ENCODE measurements at regions not wholly inside any gene's neighbourhood (a gene's known extent, or its start where the extent isn't known, plus 50 kb on each side); places are given as distances from the start of the nearest gene placed in this dataset.

DNA sequence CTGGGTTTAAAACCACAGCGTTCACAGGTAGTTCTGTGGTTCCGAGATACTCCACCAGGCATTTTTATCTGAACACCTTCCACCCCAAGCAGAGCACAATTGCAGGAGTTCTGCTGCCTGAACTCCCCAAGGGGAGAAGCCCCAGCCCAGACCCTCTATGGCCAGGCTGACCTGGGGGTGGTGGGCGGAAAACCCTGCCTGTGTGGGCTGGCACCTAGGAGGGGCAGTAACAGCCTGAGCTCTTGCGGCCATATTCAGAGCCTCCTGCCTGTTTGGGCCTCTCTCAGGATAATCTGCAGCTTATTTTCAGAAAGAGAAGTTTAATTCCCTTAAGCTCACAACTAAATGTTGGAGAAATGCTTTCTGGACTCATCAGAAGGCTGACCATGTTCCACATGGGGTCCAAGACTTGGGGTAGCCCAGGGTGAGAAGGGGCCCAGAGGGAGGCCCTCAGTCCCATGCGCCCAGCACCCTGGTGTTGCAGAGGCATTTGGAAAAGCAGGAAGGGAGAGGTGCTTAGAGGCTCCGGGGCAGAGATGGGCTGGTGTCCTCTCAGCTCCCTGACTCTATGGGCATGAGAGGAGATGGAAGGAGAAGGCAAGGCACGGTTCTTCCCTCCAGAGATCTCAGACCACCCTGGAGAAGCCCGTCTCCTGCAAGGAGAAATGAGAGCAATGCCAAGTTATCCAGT lies 195.6 kb upstream of the TPM1 start:
- ChIA-PET POLR2A (no interaction called here), CTCF (ENCODE audit: unreplicated experiment) (interaction anchor here (0.6 kb wide), 1 partner anchor 1565 kb away, joined by 3 read pairs; no protein-coding TSS in a partner anchor)
- intact Hi-C loops (cut with micrococcal nuclease; ENCODE audit: unreplicated experiment), result loop anchor here (5.0 kb wide), 1 partner anchor 245 kb away; no protein-coding TSS in a partner anchor
- TF ChIP-seq, protein P1, sequence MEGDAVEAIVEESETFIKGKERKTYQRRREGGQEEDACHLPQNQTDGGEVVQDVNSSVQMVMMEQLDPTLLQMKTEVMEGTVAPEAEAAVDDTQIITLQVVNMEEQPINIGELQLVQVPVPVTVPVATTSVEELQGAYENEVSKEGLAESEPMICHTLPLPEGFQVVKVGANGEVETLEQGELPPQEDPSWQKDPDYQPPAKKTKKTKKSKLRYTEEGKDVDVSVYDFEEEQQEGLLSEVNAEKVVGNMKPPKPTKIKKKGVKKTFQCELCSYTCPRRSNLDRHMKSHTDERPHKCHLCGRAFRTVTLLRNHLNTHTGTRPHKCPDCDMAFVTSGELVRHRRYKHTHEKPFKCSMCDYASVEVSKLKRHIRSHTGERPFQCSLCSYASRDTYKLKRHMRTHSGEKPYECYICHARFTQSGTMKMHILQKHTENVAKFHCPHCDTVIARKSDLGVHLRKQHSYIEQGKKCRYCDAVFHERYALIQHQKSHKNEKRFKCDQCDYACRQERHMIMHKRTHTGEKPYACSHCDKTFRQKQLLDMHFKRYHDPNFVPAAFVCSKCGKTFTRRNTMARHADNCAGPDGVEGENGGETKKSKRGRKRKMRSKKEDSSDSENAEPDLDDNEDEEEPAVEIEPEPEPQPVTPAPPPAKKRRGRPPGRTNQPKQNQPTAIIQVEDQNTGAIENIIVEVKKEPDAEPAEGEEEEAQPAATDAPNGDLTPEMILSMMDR (conservative IDR thresholded peaks at IDR 0.05; ENCODE audit: low read length), result no peak
- TF ChIP-seq EZH2phosphoT487 (IDR thresholded peaks at IDR 0.05; ENCODE audit: borderline replicate concordance, low read depth, low read length), result no peak
- Histone ChIP-seq H3K9me3 (ENCODE audit: low read length) (no peaks in the 10 kb centered on the region), H3K4me1 (ENCODE audit: insufficient read depth, low read length, poor library complexity, severe bottlenecking) (no peaks in the 10 kb centered on the region), H2AFZ (ENCODE audit: low read length) (no peak overlapping the region), H3K4me3 (ENCODE audit: low read depth, low read length, poor library complexity, severe bottlenecking) (no peak overlapping the region), H3K27ac (ENCODE audit: low read depth, low read length, poor library complexity, severe bottlenecking) (no peak overlapping the region), H3K79me2 (ENCODE audit: insufficient read depth, low read depth, low read length) (no peaks in the 10 kb centered on the region), H3K36me3 (ENCODE audit: insufficient read depth, low read length) (no peaks in the 10 kb centered on the region), H3K4me2 (ENCODE audit: low read length) (no peak overlapping the region), H4K20me1 (ENCODE audit: insufficient read depth, low read length) (no peaks in the 10 kb centered on the region), H3K9me2 (ENCODE audit: insufficient read depth, low read length) (no peaks in the 10 kb centered on the region)
- no TSS peak for BruUV-seq (replicated peaks)
- DNase-seq (ENCODE audit: low spot score), result no peak

DNA sequence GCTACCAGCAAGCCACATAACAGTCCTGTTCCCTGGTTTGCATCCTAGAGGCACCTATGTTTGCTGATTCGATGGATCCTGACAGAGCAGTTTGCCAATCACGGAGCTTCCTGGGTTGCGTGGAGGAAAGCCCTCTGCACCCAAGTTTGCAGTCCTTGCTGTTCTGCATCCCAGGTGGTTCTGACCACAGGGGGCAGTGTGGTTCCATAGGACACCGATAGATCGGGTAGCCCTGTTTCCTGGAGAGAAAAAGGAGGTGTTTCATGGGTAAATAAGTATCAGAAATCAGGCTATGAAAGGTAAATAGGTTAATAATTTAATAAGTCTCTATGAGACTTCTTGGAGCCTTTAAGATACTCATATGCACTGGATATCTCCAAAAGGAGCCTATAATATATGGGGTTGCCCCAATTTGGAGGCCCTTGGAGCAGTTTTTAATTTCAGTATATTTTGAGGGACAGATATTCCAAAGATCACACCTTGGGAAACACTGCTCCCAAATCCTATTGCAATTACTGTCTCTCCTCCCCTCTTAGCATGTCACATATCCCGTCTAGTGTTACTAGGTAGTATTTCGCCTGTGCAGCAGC lies 194.6 kb upstream of the TPM1 start:
- ChIA-PET POLR2A (no interaction called here), CTCF (ENCODE audit: unreplicated experiment) (no interaction called here)
- peak; percentile 24 for DNase-seq (ENCODE audit: low spot score)
- no peak for TF ChIP-seq EZH2phosphoT487 (IDR thresholded peaks at IDR 0.05; ENCODE audit: borderline replicate concordance, low read depth, low read length)
- TF ChIP-seq, protein P1 (conservative IDR thresholded peaks at IDR 0.05; ENCODE audit: low read length), result peak; percentile 73
- H3K9me2 ChIP-seq (ENCODE audit: insufficient read depth, low read length), result no peaks in the 10 kb centered on the region
- H3K4me3 ChIP-seq (ENCODE audit: low read depth, low read length, poor library complexity, severe bottlenecking), result no peak overlapping the region
- H3K79me2 ChIP-seq (ENCODE audit: insufficient read depth, low read depth, low read length), result no peaks in the 10 kb centered on the region
- H4K20me1 ChIP-seq (ENCODE audit: insufficient read depth, low read length), result no peaks in the 10 kb centered on the region
- BruUV-seq (replicated peaks), result no TSS peak
- no peaks in the 10 kb centered on the region for H3K9me3 ChIP-seq (ENCODE audit: low read length)
- intact Hi-C loops (cut with micrococcal nuclease; ENCODE audit: unreplicated experiment), result loop anchor here (5.0 kb wide), 1 partner anchor 244 kb away; no protein-coding TSS in a partner anchor
- H3K27ac ChIP-seq (ENCODE audit: low read depth, low read length, poor library complexity, severe bottlenecking), result no peak overlapping the region
- H3K36me3 ChIP-seq (ENCODE audit: insufficient read depth, low read length), result no peaks in the 10 kb centered on the region
- no peaks in the 10 kb centered on the region for H3K4me1 ChIP-seq (ENCODE audit: insufficient read depth, low read length, poor library complexity, severe bottlenecking)
- H2AFZ ChIP-seq (ENCODE audit: low read length), result no peak overlapping the region
- no peak overlapping the region for H3K4me2 ChIP-seq (ENCODE audit: low read length)

DNA sequence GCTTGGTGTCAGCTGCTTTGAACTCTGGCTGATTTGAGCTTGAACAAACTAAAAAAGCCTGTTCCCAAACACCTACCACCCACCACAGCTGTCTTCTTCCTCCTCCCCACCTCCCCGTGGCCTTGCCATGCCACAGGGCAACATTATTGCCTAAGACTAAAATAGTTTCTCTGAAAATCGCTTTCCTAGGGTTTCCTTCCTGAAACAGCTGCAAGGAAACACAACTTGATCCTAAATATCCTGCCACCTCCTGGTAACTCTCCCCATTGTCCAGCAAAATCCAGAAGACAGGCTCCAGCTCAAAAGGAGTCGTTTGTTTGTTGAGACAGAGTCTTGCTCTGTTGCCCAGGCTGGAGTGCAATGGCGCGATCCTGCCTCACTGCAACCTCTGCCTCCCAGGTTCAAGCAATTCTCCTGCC lies 193.9 kb upstream of the TPM1 start:
- ChIA-PET POLR2A (no interaction called here), CTCF (ENCODE audit: unreplicated experiment) (no interaction called here)
- no peak for DNase-seq (ENCODE audit: low spot score)
- Histone ChIP-seq H3K9me3 (ENCODE audit: low read length) (no peaks in the 10 kb centered on the region), H3K9me2 (ENCODE audit: insufficient read depth, low read length) (no peaks in the 10 kb centered on the region), H3K4me2 (ENCODE audit: low read length) (no peak overlapping the region), H3K79me2 (ENCODE audit: insufficient read depth, low read depth, low read length) (no peaks in the 10 kb centered on the region), H2AFZ (ENCODE audit: low read length) (no peak overlapping the region), H4K20me1 (ENCODE audit: insufficient read depth, low read length) (no peaks in the 10 kb centered on the region), H3K36me3 (ENCODE audit: insufficient read depth, low read length) (no peaks in the 10 kb centered on the region), H3K4me3 (ENCODE audit: low read depth, low read length, poor library complexity, severe bottlenecking) (no peak overlapping the region), H3K4me1 (ENCODE audit: insufficient read depth, low read length, poor library complexity, severe bottlenecking) (no peaks in the 10 kb centered on the region), H3K27ac (ENCODE audit: low read depth, low read length, poor library complexity, severe bottlenecking) (no peak overlapping the region)
- intact Hi-C loops (cut with micrococcal nuclease; ENCODE audit: unreplicated experiment), result loop anchor here (5.0 kb wide), 1 partner anchor 244 kb away; no protein-coding TSS in a partner anchor
- no TSS peak for BruUV-seq (replicated peaks)
- TF ChIP-seq EZH2phosphoT487 (IDR thresholded peaks at IDR 0.05; ENCODE audit: borderline replicate concordance, low read depth, low read length), result no peak
- TF ChIP-seq, protein P1 (conservative IDR thresholded peaks at IDR 0.05; ENCODE audit: low read length), result no peak
